Duodenal mucosa (tissue), 2 donors: ENCODE measurements at regions not wholly inside any gene's neighbourhood (a gene's known extent, or its start where the extent isn't known, plus 50 kb on each side); places are given as distances from the start of the nearest gene placed in this dataset.

ENCODE experiments used
- H3K27ac ChIP-seq: one replicate; pipeline ENCODE4 v1.7.0; 2013; ENCODE audit warnings: low read depth, low read length
- H3K27me3 ChIP-seq, 2 donors: one replicate each; pipeline ENCODE4 v1.7.0; 2013; ENCODE audit warnings: low read length in 2 of 2, control low read depth in 1 of 2; ENCODE audit not compliant: insufficient read depth in 2 of 2, control insufficient read depth in 1 of 2
- H3K36me3 ChIP-seq, 2 donors: one replicate each; pipeline ENCODE4 v1.7.0; 2013; ENCODE audit warnings: low read length in 2 of 2, control low read depth in 1 of 2; ENCODE audit not compliant: insufficient read depth in 2 of 2, control insufficient read depth in 1 of 2
- H3K4me1 ChIP-seq, 2 donors: one replicate each; pipeline ENCODE4 v1.7.0; 2013; ENCODE audit warnings: low read length in 2 of 2, control low read depth in 1 of 2; ENCODE audit not compliant: insufficient read depth in 2 of 2, control insufficient read depth in 1 of 2
- H3K4me3 ChIP-seq, 2 donors: one replicate each; pipeline ENCODE4 v1.7.0; 2013; ENCODE audit warnings: low read length in 2 of 2, low read depth in 1 of 2
- H3K9ac ChIP-seq, 2 donors: one replicate each; pipeline ENCODE4 v1.7.0; 2013; ENCODE audit warnings: low read length in 2 of 2, low read depth in 1 of 2
- H3K9me3 ChIP-seq, 2 donors: one replicate each; pipeline ENCODE4 v1.7.0; 2013; ENCODE audit warnings: low read length in 2 of 2, control low read depth in 1 of 2; ENCODE audit not compliant: control insufficient read depth in 1 of 2

DNA sequence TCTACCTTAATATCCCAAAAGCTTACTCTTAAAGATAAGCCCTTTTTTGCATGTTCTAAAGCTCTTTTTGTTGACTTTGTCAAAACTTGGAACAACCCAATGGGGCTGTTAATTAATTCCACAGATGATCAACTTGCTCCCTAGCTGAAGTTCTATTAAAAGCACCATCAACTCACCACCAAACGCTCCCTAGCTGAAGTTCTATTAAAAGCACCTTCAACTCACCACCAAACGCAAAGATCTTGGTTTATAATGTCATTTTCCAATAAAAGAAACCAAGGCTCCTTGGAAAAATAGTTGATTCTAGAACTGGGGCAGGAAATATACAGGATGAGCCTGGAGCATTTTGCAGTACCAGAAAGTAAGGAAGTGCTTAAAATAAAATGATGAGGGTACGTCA lies 122.3 kb upstream of the STT3B start:
- no peak overlapping the region for H3K4me3 ChIP-seq
- H3K9ac ChIP-seq: no peak overlapping the region
- no peaks in the 10 kb centered on the region for H3K9me3 ChIP-seq
- no peaks in the 10 kb centered on the region for H3K4me1 ChIP-seq
- H3K27ac ChIP-seq: no peak overlapping the region
- H3K36me3 ChIP-seq: no peaks in the 10 kb centered on the region
- H3K27me3 ChIP-seq: no peaks in the 10 kb centered on the region

- no peaks in the 10 kb centered on the region for H3K27me3 ChIP-seq
- H3K4me1 ChIP-seq: no peaks in the 10 kb centered on the region
- no peak overlapping the region for H3K9ac ChIP-seq
- H3K36me3 ChIP-seq: no peaks in the 10 kb centered on the region
- H3K27ac ChIP-seq: no peak overlapping the region
- H3K9me3 ChIP-seq: no peaks in the 10 kb centered on the region
- no peak overlapping the region for H3K4me3 ChIP-seq
Observed at GRCh38 chr3:31412832-31413231, 119.9 kb upstream of the STT3B start.

DNA sequence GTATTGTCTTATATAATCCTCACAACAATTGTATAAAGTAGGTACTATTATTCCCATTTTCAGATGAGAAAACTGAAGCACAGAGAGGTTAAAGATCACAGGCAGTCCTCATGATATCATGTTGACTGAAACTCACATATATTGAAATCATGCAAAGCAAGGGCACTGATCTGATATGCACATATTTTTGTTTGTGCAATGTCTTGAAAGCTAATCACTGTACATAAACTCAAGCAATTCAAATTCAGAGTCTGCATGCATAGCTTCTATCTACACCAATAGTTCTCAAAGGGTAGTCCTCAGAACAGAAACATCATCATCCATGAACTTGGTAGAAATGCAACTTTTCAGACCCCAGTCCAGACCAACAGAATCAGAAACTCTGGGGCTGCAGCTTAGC lies 119.2 kb upstream of the STT3B start:
- no peak overlapping the region for H3K27ac ChIP-seq
- no peaks in the 10 kb centered on the region for H3K27me3 ChIP-seq
- H3K4me1 ChIP-seq: no peaks in the 10 kb centered on the region
- H3K4me3 ChIP-seq: no peak overlapping the region
- H3K9ac ChIP-seq: no peak overlapping the region
- no peaks in the 10 kb centered on the region for H3K36me3 ChIP-seq
- H3K9me3 ChIP-seq: no peaks in the 10 kb centered on the region

- Histone ChIP-seq H3K9ac (no peak overlapping the region), H3K9me3 (no peaks in the 10 kb centered on the region), H3K36me3 (no peaks in the 10 kb centered on the region), H3K4me3 (no peak overlapping the region), H3K4me1 (no peaks in the 10 kb centered on the region), H3K27me3 (no peaks in the 10 kb centered on the region), H3K27ac (no peak overlapping the region)
Observed at GRCh38 chr3:31416980-31417379, 115.7 kb upstream of the STT3B start.

DNA sequence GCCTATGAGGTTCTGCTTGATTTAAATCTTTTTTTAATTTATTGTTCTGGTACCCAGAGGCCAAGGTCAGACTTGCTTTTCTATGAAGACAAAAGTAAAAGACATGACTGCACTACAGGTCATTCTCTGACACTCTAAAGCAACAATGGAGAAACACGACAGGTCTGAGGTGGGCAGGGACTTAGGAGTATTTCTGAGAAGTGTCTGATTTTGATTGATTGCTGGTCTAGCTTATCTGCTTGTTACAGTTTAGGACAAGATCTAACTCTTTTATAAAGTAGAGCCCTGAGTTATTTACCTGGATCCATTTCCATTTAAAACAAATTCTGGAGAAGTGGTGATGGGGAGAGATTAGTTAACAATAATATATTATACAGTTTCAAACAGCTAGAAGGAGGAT lies 115.2 kb upstream of the STT3B start:
- H3K27ac ChIP-seq: no peak overlapping the region
- H3K36me3 ChIP-seq: no peaks in the 10 kb centered on the region
- H3K27me3 ChIP-seq: no peaks in the 10 kb centered on the region
- H3K9ac ChIP-seq: no peak overlapping the region
- no peak overlapping the region for H3K4me3 ChIP-seq
- no peaks in the 10 kb centered on the region for H3K9me3 ChIP-seq
- no peaks in the 10 kb centered on the region for H3K4me1 ChIP-seq

DNA sequence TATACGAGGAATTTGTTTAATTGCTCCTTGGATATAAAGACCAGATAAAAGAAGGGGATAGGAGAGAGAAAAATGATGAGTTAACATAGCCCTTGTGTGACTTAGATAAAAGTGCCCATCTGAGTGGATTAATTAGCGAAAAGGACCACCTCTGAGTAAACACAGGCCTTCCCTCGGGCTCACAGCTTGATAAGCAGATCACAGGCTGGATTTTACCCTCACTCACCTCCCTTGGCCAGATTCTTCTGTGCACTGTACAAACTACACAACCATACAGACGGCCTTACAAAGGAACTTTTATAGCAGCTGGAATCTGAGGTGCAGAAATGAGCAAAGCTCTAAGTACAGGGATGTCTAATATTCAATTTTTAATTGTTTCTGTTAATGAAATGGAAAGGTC lies 112.4 kb upstream of the STT3B start:
- H3K4me1 ChIP-seq: no peaks in the 10 kb centered on the region
- H3K27ac ChIP-seq: no peak overlapping the region
- H3K27me3 ChIP-seq: no peaks in the 10 kb centered on the region
- no peak overlapping the region for H3K9ac ChIP-seq
- H3K9me3 ChIP-seq: no peaks in the 10 kb centered on the region
- no peaks in the 10 kb centered on the region for H3K36me3 ChIP-seq
- no peak overlapping the region for H3K4me3 ChIP-seq

GRCh38 chr3:31421314-31422048 lies 111.2 kb upstream of the STT3B start:
- H3K4me1 ChIP-seq: no peaks in the 10 kb centered on the region
- H3K9me3 ChIP-seq: no peaks in the 10 kb centered on the region
- H3K36me3 ChIP-seq: no peaks in the 10 kb centered on the region
- H3K9ac ChIP-seq: no peak overlapping the region
- H3K4me3 ChIP-seq: no peak overlapping the region
- no peaks in the 10 kb centered on the region for H3K27me3 ChIP-seq
- H3K27ac ChIP-seq: no peak overlapping the region

DNA sequence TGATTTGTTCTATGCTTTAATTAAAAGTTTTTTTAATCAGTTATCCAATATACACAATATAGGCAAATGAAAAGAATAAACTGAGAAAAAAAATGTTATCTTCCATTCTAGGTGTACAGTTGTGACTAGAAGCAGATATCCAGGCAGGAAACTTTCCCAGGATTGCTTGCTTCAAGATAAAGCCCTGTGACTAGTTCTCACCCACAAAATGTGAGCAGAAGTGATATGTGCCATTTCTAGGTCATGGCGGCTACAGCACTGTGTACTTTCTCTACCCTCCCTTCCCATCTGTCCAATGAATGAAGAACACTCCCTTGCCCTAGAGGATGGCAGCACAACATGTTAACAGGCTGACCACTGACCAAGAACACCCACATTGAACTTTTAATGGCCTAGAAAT lies 110.5 kb upstream of the STT3B start:
- no peak overlapping the region for H3K9ac ChIP-seq
- H3K4me1 ChIP-seq: no peaks in the 10 kb centered on the region
- H3K27me3 ChIP-seq: no peaks in the 10 kb centered on the region
- H3K9me3 ChIP-seq: no peaks in the 10 kb centered on the region
- H3K27ac ChIP-seq: no peak overlapping the region
- no peak overlapping the region for H3K4me3 ChIP-seq
- H3K36me3 ChIP-seq: no peaks in the 10 kb centered on the region

- H3K9me3 ChIP-seq: no peaks in the 10 kb centered on the region
- H3K4me1 ChIP-seq: no peaks in the 10 kb centered on the region
- no peak overlapping the region for H3K9ac ChIP-seq
- H3K27me3 ChIP-seq: no peaks in the 10 kb centered on the region
- no peak overlapping the region for H3K4me3 ChIP-seq
- H3K36me3 ChIP-seq: no peaks in the 10 kb centered on the region
- H3K27ac ChIP-seq: no peak overlapping the region
Observed at GRCh38 chr3:31423482-31423881, 109.2 kb upstream of the STT3B start.

DNA sequence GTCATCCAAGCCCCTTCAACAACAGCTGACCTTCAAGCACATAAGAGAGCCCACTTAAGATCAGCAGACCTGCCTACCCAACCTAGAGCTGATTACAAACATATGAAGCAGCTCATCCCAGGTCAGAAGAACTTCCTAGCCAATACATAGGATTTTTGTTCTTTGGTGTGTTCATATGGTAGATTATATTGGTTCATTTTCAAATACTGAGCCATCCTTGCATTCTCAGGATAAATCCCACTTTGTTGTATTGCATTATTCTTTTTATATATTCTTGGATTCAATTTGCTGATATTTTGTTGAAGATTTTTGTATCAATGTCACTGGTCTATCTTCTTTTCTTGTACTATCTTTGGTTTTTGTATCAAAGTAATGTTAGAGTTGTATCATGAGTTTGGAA lies 107.3 kb upstream of the STT3B start:
- no peak overlapping the region for H3K27ac ChIP-seq
- H3K27me3 ChIP-seq: no peaks in the 10 kb centered on the region
- H3K4me3 ChIP-seq: no peak overlapping the region
- no peaks in the 10 kb centered on the region for H3K4me1 ChIP-seq
- no peaks in the 10 kb centered on the region for H3K9me3 ChIP-seq
- H3K9ac ChIP-seq: no peak overlapping the region
- no peaks in the 10 kb centered on the region for H3K36me3 ChIP-seq

- Histone ChIP-seq H3K9ac (no peak overlapping the region), H3K4me3 (no peak overlapping the region), H3K36me3 (no peaks in the 10 kb centered on the region), H3K27ac (no peak overlapping the region), H3K9me3 (no peaks in the 10 kb centered on the region), H3K27me3 (no peaks in the 10 kb centered on the region), H3K4me1 (no peaks in the 10 kb centered on the region)
Observed at GRCh38 chr3:31427623-31428022, 105.1 kb upstream of the STT3B start.
